IMR-90 (cell line): ENCODE measurements at regions not wholly inside any gene's neighbourhood (a gene's known extent, or its start where the extent isn't known, plus 50 kb on each side); places are given as distances from the start of the nearest gene placed in this dataset.

Source experiments
- ATAC-seq: fragments of 200-7000 bp; cut with Tn5 transposase; 2 replicates; pipeline ENCODE4 v1.9.1; 2020; ENCODE audit warnings: low read depth, mild to moderate bottlenecking, moderate library complexity
- BruUV-seq: library from RNA; stranded (reverse); fragments of 400-500 nt; replicated peaks from 2 replicates; lab custom pipeline; 2021; lab: Mats Ljungman, UMichigan
- CTCF ChIA-PET: fragments of 300-600 bp; formaldehyde crosslinking; extraction: SDS; loops from one replicate; lab custom pipeline; 2021; ENCODE audit warnings: antibody characterized with exemption; lab: Yijun Ruan, JAX
- POLR2A ChIA-PET: fragments of 300-600 bp; sonication (Branson Sonifier 250); formaldehyde crosslinking; loops from one replicate; lab custom pipeline; 2022; ENCODE audit warnings: antibody characterized with exemption; ENCODE audit not compliant: unreplicated experiment; lab: Charles Lee
- DNase-seq: peaks from one replicate; pipeline ENCODE4 v3.0.0; 2013
- H2AFZ ChIP-seq: replicated peaks from 2 replicates; pipeline ENCODE3; 2013; ENCODE audit warnings: low read length, mild to moderate bottlenecking; ENCODE audit not compliant: poor library complexity
- H2AK5ac ChIP-seq: 2 replicates; pipeline ENCODE4 v1.6.1; 2013; ENCODE audit warnings: low read depth, low read length, inconsistent platforms
- H2AK9ac ChIP-seq: replicated peaks from 2 replicates; pipeline ENCODE3; 2013; ENCODE audit warnings: mild to moderate bottlenecking, low read depth, low read length, moderate library complexity; ENCODE audit not compliant: poor library complexity
- H2BK120ac ChIP-seq: 2 replicates; pipeline ENCODE4 v1.6.1; 2013; ENCODE audit warnings: low read depth, low read length, inconsistent platforms
- H2BK15ac ChIP-seq: 3 replicates; pipeline ENCODE4 v1.6.1; 2013; ENCODE audit warnings: low read depth, low read length, inconsistent platforms
- H2BK20ac ChIP-seq: 2 replicates; pipeline ENCODE4 v1.6.1; 2013; ENCODE audit warnings: low read depth, mild to moderate bottlenecking, inconsistent platforms, low read length, moderate library complexity
- H2BK5ac ChIP-seq: 2 replicates; pipeline ENCODE4 v1.6.1; 2013; ENCODE audit warnings: mild to moderate bottlenecking, low read depth, low read length, inconsistent platforms; ENCODE audit not compliant: poor library complexity, severe bottlenecking
- H3K14ac ChIP-seq: replicated peaks from 2 replicates; pipeline ENCODE4 v1.6.1; 2013; ENCODE audit warnings: low read depth, low read length, inconsistent platforms
- H3K18ac ChIP-seq: 2 replicates; pipeline ENCODE4 v1.6.1; 2013; ENCODE audit warnings: low read depth, low read length, control low read depth
- H3K23ac ChIP-seq: 2 replicates; pipeline ENCODE4 v1.6.1; 2013; ENCODE audit warnings: low read depth, low read length, inconsistent platforms
- H3K27ac ChIP-seq: 2 replicates; pipeline ENCODE4 v1.5.1; 2013; ENCODE audit warnings: mild to moderate bottlenecking, control low read depth, low read length; ENCODE audit not compliant: insufficient read depth
- H3K27me3 ChIP-seq: 2 replicates; pipeline ENCODE4 v1.6.1; 2013; ENCODE audit warnings: low read length; ENCODE audit not compliant: control insufficient read depth, insufficient read depth
- H3K36me3 ChIP-seq: 2 replicates; pipeline ENCODE4 v1.6.1; 2013; ENCODE audit warnings: low read length, mixed read lengths; ENCODE audit not compliant: control insufficient read depth, insufficient read depth
- H3K4ac ChIP-seq: 2 replicates; pipeline ENCODE4 v1.6.1; 2013; ENCODE audit warnings: low read depth, low read length, inconsistent platforms
- H3K4me1 ChIP-seq: 2 replicates; pipeline ENCODE4 v1.6.1; 2013; ENCODE audit warnings: low read length, mixed read lengths; ENCODE audit not compliant: control insufficient read depth, insufficient read depth
- H3K4me2 ChIP-seq: 2 replicates; pipeline ENCODE4 v1.6.1; 2013; ENCODE audit warnings: low read depth, mild to moderate bottlenecking, control low read depth, low read length, moderate library complexity
- H3K4me3 ChIP-seq: 2 replicates; pipeline ENCODE4 v1.5.1; 2013; ENCODE audit warnings: low read depth, mild to moderate bottlenecking, control low read depth, low read length, moderate library complexity; ENCODE audit not compliant: insufficient read depth
- H3K56ac ChIP-seq: 2 replicates; pipeline ENCODE4 v1.6.1; 2013; ENCODE audit warnings: low read length, inconsistent platforms; ENCODE audit not compliant: insufficient read depth; ENCODE audit errors: extremely low read depth
- H3K79me1 ChIP-seq, 2 experiments: 2 replicates each; pipeline ENCODE4 v1.6.1; 2013; ENCODE audit warnings: low read length in 2 of 2, inconsistent platforms in 1 of 2, low read depth in 1 of 2
- H3K9ac ChIP-seq: 2 replicates; pipeline ENCODE4 v1.6.1; 2013; ENCODE audit warnings: low read depth, low read length, control low read depth
- H3K9me1 ChIP-seq: 2 replicates; pipeline ENCODE4 v1.6.1; 2013; ENCODE audit warnings: low read length, inconsistent platforms; ENCODE audit not compliant: insufficient read depth
- H3K9me3 ChIP-seq: 2 replicates; pipeline ENCODE4 v1.6.1; 2013; ENCODE audit warnings: low read length; ENCODE audit not compliant: control insufficient read depth, insufficient read depth
- H4K20me1 ChIP-seq: 2 replicates; pipeline ENCODE4 v1.6.1; 2013; ENCODE audit warnings: low read length, inconsistent platforms; ENCODE audit not compliant: insufficient read depth
- H4K5ac ChIP-seq: 2 replicates; pipeline ENCODE4 v1.6.1; 2013; ENCODE audit warnings: mild to moderate bottlenecking, low read depth, low read length, control low read depth
- H4K8ac ChIP-seq, 2 experiments: 2 replicates each; pipeline ENCODE4 v1.6.1; 2013; ENCODE audit warnings: low read depth in 2 of 2, low read length in 2 of 2, control low read depth in 1 of 2, inconsistent platforms in 1 of 2
- H4K91ac ChIP-seq: 2 replicates; pipeline ENCODE4 v1.6.1; 2013; ENCODE audit warnings: low read depth, low read length, inconsistent platforms; ENCODE audit not compliant: insufficient read depth
- CHD1 ChIP-seq: IDR thresholded peaks from 2 replicates; pipeline ENCODE4 v1.6.1; 2012; ENCODE audit warnings: low read depth, low read length, improper control_type of control experiment
- FOS ChIP-seq: fragments of 150-350 bp; IDR thresholded peaks from 2 replicates; pipeline ENCODE4 v1.6.1; 2016; ENCODE audit warnings: low read depth, low read length
- MAFK ChIP-seq: IDR thresholded peaks from 2 replicates; pipeline ENCODE4 v1.6.1; 2012; ENCODE audit warnings: low read depth, low read length, improper control_type of control experiment
- MXI1 ChIP-seq: IDR thresholded peaks from 2 replicates; pipeline ENCODE4 v1.6.1; 2012; ENCODE audit warnings: low read depth, mild to moderate bottlenecking, low read length, moderate library complexity, borderline replicate concordance
- POLR2A ChIP-seq: IDR thresholded peaks from 2 replicates; pipeline ENCODE4 v1.6.1; 2012; ENCODE audit warnings: mild to moderate bottlenecking, low read depth, low read length
- RCOR1 ChIP-seq: IDR thresholded peaks from 2 replicates; pipeline ENCODE4 v1.6.1; 2012; ENCODE audit warnings: mild to moderate bottlenecking, low read length, improper control_type of control experiment; ENCODE audit not compliant: insufficient replicate concordance
- RFX5 ChIP-seq: IDR thresholded peaks from 2 replicates; pipeline ENCODE4 v1.8.0; 2012; ENCODE audit warnings: low read depth, mild to moderate bottlenecking, low read length, moderate library complexity
- SMC3 ChIP-seq: fragments of 150-350 bp; IDR thresholded peaks from 2 replicates; pipeline ENCODE4 v1.6.1; 2016; ENCODE audit warnings: low read depth, mild to moderate bottlenecking, antibody characterized with exemption, low read length, moderate library complexity
- WGBS, 2 experiments: methylation state at CpG; one replicate each; pipeline versions ENCODE4 v1.1.5 to v1.1.7; 2013; ENCODE audit warnings: missing lambda C conversion rate in 2 of 2; ENCODE audit not compliant: insufficient read length in 1 of 2; ENCODE audit errors: extremely low coverage in 2 of 2; 5-methylcytosine and 5-hydroxymethylcytosine counted together
- dilution Hi-C: fragments of 300-500 bp; cut with HindIII; formaldehyde crosslinking; loops from one replicate; pipeline ENCODE4 v1.14.3; 2018; ENCODE audit warnings: low sequenced_read_pairs; ENCODE audit not compliant: unreplicated experiment
- in situ Hi-C: fragments of 300-500 bp; cut with MboI; formaldehyde crosslinking; loops from 3 replicates; pipeline ENCODE4 v1.14.3; 2019; ENCODE audit warnings: low sequenced_read_pairs, inconsistent platforms, mixed read lengths
- intact Hi-C: fragments of 100-400 bp; cut with micrococcal nuclease; formaldehyde crosslinking; loops from 2 replicates; pipeline ENCODE4 v1.10.0; 2022
- TF ChIP-seq, protein P1 (sequence below): fragments of 150-350 bp; IDR thresholded peaks from 2 replicates; pipeline ENCODE4 v1.6.1; 2017; ENCODE audit warnings: mild to moderate bottlenecking, antibody characterized with exemption, low read length, low read depth
- TF ChIP-seq, protein P2 (sequence below): conservative IDR thresholded peaks from 2 replicates; pipeline ENCODE4 v1.5.1; 2012; ENCODE audit warnings: mild to moderate bottlenecking, low read depth, low read length, improper control_type of control experiment

DNA sequence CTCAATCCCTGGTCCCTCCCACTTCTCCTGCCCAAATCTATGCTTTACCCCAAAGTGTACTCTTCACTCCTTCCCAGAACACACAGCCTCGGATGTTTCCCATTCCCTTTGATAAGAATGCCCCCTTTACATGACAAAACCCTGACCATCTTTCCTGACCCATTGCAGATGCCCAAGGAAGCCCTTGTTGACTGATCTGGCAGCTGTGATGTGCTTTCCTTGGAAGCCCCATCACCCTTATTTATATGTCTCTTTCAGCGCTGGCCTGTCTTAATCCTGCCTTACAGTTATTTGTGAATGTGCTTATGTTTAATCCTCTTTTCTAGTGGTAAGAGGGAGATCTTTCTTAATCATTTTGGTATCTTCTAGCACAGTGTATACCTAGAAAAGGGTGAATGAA lies 523.1 kb downstream of the CD83 start:
- Histone ChIP-seq H4K8ac (no peak overlapping the region), H3K18ac (no peak overlapping the region), H3K4me3 (no peak overlapping the region), H3K27me3 (peaks cover 2% of the 10 kb centered on the region; the same call in 1 of the 2 replicates), H2BK15ac (no peak overlapping the region), H3K9ac (no peak overlapping the region), H2AK5ac (no peak overlapping the region), H3K9me1 (no peaks in the 10 kb centered on the region), H3K4ac (no peak overlapping the region), H3K36me3 (no peaks in the 10 kb centered on the region), H3K4me1 (peaks cover 10% of the 10 kb centered on the region), H3K23ac (no peak overlapping the region), H3K9me3 (no peaks in the 10 kb centered on the region), H4K91ac (no peak overlapping the region), H2BK5ac (no peak overlapping the region), H2BK20ac (peak overlapping the region; percentile 12; the same call in 1 of the 2 replicates), H3K14ac (no peak overlapping the region), H4K20me1 (no peaks in the 10 kb centered on the region), H2AK9ac (no peak overlapping the region), H3K79me1 (no peaks in the 10 kb centered on the region), H3K27ac (no peak overlapping the region), H2BK120ac (no peak overlapping the region), H3K4me2 (no peak overlapping the region), H2AFZ (no peak overlapping the region), H4K5ac (no peak overlapping the region), H3K56ac (no peak overlapping the region)
- POLR2A ChIA-PET: no interaction called here
- CTCF ChIA-PET: interaction anchor here (0.6 kb wide), 1 partner anchor 975 kb away, joined by 3 read pairs; no protein-coding TSS in a partner anchor
- BruUV-seq: no TSS peak
- in situ Hi-C loops: no loop called here
- TF ChIP-seq RCOR1: no peak
- TF ChIP-seq FOS: no peak
- TF ChIP-seq MAFK: no peak
- no peak for TF ChIP-seq SMC3
- TF ChIP-seq CHD1: no peak
- TF ChIP-seq RFX5: no peak
- no peak for TF ChIP-seq MXI1
- TF ChIP-seq, protein P1, sequence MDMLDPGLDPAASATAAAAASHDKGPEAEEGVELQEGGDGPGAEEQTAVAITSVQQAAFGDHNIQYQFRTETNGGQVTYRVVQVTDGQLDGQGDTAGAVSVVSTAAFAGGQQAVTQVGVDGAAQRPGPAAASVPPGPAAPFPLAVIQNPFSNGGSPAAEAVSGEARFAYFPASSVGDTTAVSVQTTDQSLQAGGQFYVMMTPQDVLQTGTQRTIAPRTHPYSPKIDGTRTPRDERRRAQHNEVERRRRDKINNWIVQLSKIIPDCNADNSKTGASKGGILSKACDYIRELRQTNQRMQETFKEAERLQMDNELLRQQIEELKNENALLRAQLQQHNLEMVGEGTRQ: no peak
- TF ChIP-seq, protein P2, sequence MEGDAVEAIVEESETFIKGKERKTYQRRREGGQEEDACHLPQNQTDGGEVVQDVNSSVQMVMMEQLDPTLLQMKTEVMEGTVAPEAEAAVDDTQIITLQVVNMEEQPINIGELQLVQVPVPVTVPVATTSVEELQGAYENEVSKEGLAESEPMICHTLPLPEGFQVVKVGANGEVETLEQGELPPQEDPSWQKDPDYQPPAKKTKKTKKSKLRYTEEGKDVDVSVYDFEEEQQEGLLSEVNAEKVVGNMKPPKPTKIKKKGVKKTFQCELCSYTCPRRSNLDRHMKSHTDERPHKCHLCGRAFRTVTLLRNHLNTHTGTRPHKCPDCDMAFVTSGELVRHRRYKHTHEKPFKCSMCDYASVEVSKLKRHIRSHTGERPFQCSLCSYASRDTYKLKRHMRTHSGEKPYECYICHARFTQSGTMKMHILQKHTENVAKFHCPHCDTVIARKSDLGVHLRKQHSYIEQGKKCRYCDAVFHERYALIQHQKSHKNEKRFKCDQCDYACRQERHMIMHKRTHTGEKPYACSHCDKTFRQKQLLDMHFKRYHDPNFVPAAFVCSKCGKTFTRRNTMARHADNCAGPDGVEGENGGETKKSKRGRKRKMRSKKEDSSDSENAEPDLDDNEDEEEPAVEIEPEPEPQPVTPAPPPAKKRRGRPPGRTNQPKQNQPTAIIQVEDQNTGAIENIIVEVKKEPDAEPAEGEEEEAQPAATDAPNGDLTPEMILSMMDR: no peak
- no peak for TF ChIP-seq POLR2A
- WGBS, 2 experiments: 88% methylated on average over 1 of the region's 2 CpGs; no CpG with 5 or more reads in 1 of the 2 experiments
- DNase-seq (no peak), ATAC-seq (no peak)
- dilution Hi-C loops: no loop called here
- intact Hi-C loops: no loop called here
